Neural progenitor cell (in vitro differentiated cells): ENCODE measurements at regions not wholly inside any gene's neighbourhood (a gene's known extent, or its start where the extent isn't known, plus 50 kb on each side); places are given as distances from the start of the nearest gene placed in this dataset.

Experiments
- EZH2 ChIP-seq: fragments of 200-600 bp; sonication (generic); IDR thresholded peaks from 2 replicates; pipeline ENCODE4 v1.6.1; 2017; ENCODE audit warnings: antibody characterized with exemption, mild to moderate bottlenecking, moderate library complexity
- TF ChIP-seq, protein P1 (sequence below): fragments of 200-600 bp; sonication (generic); IDR thresholded peaks from 2 replicates; pipeline ENCODE4 v1.5.1; 2017; ENCODE audit warnings: antibody characterized with exemption, mild to moderate bottlenecking

DNA sequence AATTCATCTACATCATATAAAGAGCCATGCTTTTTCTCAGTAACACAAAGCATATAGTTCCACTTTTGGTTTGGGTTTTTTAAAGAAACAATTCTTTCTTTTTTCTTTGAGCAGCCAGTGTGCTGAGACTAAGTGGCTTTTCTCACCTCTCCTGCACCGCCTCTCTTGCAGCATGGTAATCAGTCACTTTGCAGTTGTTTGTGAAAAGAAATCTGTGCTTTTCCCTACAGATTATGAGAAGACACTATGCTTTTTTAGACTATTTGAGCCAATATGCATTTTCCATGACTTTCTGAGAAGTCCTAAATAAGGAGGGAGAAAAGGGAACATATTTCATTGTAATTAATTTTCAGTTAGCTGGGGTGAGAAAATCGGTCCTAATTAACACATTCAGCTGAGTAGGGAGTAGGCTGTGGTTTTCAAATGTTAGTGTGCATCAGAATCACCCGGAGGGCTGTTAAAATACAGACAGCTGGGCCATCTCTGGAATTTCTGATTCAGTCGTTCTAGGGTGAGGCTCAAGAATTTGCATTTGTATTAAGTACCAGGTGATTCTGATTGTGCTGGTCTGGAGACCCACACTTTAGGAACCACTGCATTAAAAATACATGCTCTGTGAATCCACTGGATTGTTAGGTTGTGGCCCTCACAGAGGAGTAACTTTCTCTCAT, 155.2 kb downstream of the TINAG start:
- TF ChIP-seq EZH2, result no peak
- TF ChIP-seq, protein P1, sequence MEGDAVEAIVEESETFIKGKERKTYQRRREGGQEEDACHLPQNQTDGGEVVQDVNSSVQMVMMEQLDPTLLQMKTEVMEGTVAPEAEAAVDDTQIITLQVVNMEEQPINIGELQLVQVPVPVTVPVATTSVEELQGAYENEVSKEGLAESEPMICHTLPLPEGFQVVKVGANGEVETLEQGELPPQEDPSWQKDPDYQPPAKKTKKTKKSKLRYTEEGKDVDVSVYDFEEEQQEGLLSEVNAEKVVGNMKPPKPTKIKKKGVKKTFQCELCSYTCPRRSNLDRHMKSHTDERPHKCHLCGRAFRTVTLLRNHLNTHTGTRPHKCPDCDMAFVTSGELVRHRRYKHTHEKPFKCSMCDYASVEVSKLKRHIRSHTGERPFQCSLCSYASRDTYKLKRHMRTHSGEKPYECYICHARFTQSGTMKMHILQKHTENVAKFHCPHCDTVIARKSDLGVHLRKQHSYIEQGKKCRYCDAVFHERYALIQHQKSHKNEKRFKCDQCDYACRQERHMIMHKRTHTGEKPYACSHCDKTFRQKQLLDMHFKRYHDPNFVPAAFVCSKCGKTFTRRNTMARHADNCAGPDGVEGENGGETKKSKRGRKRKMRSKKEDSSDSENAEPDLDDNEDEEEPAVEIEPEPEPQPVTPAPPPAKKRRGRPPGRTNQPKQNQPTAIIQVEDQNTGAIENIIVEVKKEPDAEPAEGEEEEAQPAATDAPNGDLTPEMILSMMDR, result no peak
